GM12865 (cell line): ENCODE measurements at regions not wholly inside any gene's neighbourhood (a gene's known extent, or its start where the extent isn't known, plus 50 kb on each side); places are given as distances from the start of the nearest gene placed in this dataset.

Experiments used
- DNase-seq: peaks from one replicate; pipeline ENCODE4 v3.0.0; 2010; ENCODE audit warnings: low read depth
- H3K4me3 ChIP-seq: 2 replicates; pipeline ENCODE4 v1.5.1; 2011; ENCODE audit warnings: mild to moderate bottlenecking, low read depth, low read length, control low read depth
- TF ChIP-seq, protein P1 (sequence below): IDR thresholded peaks from 2 replicates; pipeline ENCODE4 v1.5.1; 2011; ENCODE audit warnings: low read length, control low read depth, low read depth, inconsistent platforms; ENCODE audit not compliant: insufficient read depth; ENCODE audit errors: missing control alignments

DNA sequence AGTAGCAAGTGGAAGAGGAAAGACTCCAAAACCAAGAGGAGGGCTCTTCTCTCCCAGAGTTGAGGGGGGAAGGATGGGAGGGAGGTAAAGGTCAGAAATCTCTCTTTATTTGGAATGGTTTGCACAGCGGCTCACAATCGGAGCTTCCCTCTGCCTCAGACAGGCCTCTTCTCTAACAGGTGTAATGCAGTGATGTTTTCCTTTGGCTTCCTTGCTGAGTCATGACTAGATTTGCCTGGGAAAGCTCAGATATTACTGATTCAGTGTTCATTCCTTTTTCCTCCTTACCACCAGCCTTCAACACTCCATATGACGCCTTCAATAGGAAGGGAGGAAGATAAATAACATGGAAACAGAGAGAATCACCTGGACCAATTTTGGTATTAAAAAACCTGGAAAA, 136.6 kb downstream of the RNF152 start:
- TF ChIP-seq, protein P1, sequence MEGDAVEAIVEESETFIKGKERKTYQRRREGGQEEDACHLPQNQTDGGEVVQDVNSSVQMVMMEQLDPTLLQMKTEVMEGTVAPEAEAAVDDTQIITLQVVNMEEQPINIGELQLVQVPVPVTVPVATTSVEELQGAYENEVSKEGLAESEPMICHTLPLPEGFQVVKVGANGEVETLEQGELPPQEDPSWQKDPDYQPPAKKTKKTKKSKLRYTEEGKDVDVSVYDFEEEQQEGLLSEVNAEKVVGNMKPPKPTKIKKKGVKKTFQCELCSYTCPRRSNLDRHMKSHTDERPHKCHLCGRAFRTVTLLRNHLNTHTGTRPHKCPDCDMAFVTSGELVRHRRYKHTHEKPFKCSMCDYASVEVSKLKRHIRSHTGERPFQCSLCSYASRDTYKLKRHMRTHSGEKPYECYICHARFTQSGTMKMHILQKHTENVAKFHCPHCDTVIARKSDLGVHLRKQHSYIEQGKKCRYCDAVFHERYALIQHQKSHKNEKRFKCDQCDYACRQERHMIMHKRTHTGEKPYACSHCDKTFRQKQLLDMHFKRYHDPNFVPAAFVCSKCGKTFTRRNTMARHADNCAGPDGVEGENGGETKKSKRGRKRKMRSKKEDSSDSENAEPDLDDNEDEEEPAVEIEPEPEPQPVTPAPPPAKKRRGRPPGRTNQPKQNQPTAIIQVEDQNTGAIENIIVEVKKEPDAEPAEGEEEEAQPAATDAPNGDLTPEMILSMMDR: no peak
- H3K4me3 ChIP-seq: no peak overlapping the region
- DNase-seq: no peak

GRCh38 chr18:61755555-61755954, 137.3 kb downstream of the RNF152 start:
- TF ChIP-seq, protein P1: no peak
- no peak for DNase-seq
- H3K4me3 ChIP-seq: no peak overlapping the region

- TF ChIP-seq, protein P1: no peak
- no peak for DNase-seq
- H3K4me3 ChIP-seq: no peak overlapping the region
These were observed 138.7 kb downstream of the RNF152 start for GRCh38 chr18:61754039-61754583.

DNA sequence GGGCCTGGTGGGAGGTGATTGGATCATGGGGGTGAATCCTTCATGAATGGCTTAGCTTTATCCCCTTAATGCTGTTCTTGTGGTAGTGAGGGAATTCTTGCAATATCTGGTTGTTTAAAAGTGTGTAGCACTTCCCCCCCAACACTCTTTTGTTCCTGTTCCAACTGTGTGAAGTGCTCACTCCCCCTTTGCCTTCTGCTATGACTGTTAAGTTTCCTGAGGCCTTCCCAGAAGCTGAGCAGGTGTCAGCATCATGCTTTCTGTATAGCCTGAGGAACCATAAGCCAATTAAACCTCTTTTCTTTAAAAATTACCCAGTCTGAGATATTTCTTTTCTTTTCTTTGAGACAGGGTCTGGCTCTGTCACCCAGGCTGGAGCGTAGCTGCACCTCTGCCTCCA, 139.4 kb downstream of the RNF152 start:
- H3K4me3 ChIP-seq: no peak overlapping the region
- TF ChIP-seq, protein P1: no peak
- no peak for DNase-seq

GRCh38 chr18:61752973-61753372, 139.8 kb downstream of the RNF152 start:
- TF ChIP-seq, protein P1: no peak
- no peak overlapping the region for H3K4me3 ChIP-seq
- DNase-seq: no peak

DNA sequence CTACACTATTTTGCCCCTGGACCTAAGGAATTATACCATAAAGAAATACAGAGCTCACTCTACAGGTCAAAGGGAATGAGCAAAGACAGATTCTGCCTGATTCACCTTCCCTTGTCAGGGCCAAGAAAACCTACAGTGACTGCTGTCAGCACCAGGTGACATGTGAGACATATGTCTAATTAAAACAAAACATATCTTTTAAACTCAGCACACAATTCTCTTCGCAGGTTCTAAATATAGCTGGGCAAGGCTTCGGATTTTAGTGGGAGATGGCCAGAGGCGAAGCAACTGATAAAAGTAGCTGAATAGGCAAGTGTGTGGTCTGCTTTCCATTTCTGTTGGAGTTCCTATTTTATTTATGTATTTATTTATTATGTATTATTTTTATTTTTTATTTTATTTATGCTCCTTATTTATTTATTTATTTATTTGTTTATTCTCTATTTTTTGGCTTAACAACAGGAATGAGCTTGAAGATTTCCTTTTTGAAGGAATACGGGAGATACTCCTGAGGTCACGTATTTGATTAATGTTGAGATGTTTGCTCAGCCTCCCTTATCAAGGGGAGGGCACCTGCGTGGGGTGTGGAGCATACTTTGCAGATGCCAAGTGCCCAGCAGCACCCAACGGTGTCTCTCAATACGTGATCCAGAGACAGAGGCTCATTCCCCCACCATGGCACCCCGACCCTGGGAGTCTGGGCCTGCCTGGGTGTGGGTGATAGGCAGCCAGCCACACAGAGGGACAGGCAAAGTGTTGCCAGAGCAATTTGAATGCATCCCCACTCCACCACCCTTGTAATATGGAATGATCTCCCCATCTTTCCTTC, 141.8 kb downstream of the RNF152 start:
- TF ChIP-seq, protein P1: no peak
- no peak overlapping the region for H3K4me3 ChIP-seq
- no peak for DNase-seq
